H7 (cell line): ENCODE measurements at regions not wholly inside any gene's neighbourhood (a gene's known extent, or its start where the extent isn't known, plus 50 kb on each side); places are given as distances from the start of the nearest gene placed in this dataset.

ENCODE experiments used
- DNase-seq: peaks from one replicate; pipeline ENCODE4 v3.0.0; 2012
- H3K27me3 ChIP-seq: 2 replicates; pipeline ENCODE4 v1.6.0; 2011; ENCODE audit warnings: mild to moderate bottlenecking, low read length; ENCODE audit not compliant: control insufficient read depth, insufficient read depth
- H3K36me3 ChIP-seq: replicated peaks from 2 replicates; pipeline ENCODE4 v1.5.1; 2011; ENCODE audit warnings: low read length; ENCODE audit not compliant: control insufficient read depth, insufficient read depth
- H3K4me3 ChIP-seq: 2 replicates; pipeline ENCODE4 v1.5.1; 2011; ENCODE audit warnings: low read depth, mild to moderate bottlenecking, control low read depth, low read length, moderate library complexity; ENCODE audit not compliant: insufficient read depth

DNA sequence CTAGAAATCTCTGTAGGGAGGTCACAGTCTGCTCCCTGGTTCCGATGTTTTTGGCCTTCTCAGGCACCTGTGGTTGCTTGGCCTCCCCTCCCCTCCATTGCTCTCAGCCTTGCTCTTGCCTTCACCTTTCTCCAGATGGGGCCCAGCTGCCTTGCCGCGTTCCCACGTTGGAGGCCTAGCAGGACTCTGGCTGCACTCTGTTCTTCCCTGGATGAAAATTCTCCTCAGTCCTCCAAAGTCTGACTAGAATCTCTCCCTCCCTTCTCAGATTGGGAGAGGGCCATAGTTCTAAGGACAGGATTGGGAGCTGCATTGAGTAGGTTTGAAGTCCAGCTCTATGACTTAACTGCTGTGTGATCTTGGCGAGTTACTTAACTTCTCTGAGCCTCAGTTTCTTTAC lies 213.7 kb upstream of the HABP2 start:
- H3K4me3 ChIP-seq = no peak overlapping the region
- no peak for DNase-seq
- no peaks in the 10 kb centered on the region for H3K36me3 ChIP-seq
- no peaks in the 10 kb centered on the region for H3K27me3 ChIP-seq

DNA sequence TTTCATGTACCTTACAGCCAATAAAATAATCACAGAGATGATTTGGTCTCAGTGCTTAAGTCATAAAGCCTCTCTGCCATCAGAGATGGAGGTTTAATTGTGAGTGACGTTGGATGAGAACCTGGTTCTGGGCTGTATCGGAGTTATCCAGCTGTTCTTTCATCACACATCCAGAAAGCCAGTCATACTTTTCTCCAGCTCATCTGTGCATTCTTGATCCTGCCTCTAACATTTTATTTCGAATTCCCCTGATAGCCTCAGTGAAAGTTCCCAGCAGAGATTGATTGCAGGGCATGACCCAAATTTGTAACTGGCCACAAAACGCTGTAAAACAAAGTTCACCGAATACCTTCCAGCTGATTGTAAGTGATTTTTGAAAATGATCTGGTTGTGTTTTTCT lies 212.6 kb upstream of the HABP2 start:
- no peaks in the 10 kb centered on the region for H3K36me3 ChIP-seq
- DNase-seq = no peak
- H3K4me3 ChIP-seq = no peak overlapping the region
- H3K27me3 ChIP-seq = no peaks in the 10 kb centered on the region

DNA sequence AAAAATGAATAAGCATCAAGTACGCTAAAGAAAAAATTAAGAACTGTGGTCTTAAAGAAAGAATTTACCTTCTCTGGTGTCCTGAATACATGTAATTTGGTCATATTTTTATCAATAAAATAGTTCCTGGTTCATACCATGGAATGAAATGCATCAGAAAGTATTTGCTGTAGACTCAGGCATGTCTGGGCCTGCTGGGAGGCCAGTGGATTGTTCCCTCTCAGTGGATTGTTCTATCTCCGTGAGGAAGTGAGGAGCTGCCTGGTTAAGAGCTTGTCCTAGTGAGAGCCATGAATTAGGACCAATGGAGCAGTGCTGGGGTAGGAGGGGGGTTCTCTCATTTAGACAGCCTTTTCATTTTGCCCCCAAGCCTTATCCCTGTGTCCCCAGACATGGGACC lies 211.7 kb upstream of the HABP2 start:
- Histone ChIP-seq H3K36me3 (no peaks in the 10 kb centered on the region), H3K27me3 (no peaks in the 10 kb centered on the region), H3K4me3 (no peak overlapping the region)
- no peak for DNase-seq

DNA sequence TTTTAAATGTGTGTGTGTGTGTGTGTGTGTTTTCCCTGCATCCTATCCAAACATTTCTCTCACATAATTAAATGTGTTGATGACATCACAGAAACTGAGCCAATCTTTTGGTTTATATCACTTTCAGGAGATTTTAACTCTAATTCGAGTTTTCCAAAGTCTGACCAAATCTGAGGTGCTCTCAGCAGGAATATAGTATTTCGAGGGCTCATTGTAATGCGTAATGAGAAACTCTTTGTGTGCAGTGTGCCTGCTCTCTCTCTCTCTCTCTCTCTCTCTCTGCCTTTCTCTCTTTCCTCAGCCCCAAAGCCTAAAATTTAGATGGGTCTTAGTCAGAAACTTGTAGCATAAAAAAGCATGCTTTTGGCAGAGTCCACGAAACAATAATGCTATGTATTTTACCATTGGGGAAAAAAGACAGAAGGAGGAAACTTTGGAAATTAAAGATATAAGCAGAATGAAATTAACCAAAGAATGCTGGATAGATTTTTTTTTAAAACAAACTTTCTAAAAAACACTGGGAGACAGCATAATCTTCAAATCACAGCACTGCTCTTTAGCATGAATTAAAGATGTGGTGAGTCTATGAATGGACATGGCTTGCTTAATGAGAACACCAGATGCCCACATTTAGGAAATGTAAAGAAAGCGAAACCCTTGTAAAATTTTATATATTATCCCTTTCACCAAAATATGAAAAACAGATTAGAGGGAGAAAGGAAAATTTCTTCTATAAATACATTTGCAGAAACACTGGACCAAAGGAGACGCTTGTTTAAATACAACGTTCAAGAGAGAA lies 206.8 kb upstream of the HABP2 start:
- Histone ChIP-seq H3K4me3 (no peak overlapping the region), H3K27me3 (no peaks in the 10 kb centered on the region), H3K36me3 (no peaks in the 10 kb centered on the region)
- no peak for DNase-seq

DNA sequence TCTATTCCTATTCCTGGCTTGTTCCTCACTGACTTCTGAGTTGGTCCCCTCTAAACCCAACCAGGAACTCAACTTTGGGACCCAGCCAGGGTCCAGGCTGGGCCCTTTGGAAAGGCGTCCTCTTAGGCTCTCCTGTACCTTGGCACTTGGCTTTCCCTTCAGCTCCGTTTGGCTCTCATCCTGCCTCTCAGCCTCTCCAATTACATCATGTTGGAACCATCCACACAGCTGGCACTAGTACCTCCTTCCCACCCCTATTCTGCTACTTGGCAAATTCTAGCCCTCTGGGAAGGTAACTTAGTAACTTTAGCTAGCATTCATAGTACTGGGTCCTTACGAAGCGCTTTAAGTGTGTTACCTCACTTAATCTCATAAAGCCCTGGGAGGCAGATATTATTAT lies 205.3 kb upstream of the HABP2 start:
- no peak for DNase-seq
- H3K27me3 ChIP-seq = no peaks in the 10 kb centered on the region
- no peaks in the 10 kb centered on the region for H3K36me3 ChIP-seq
- H3K4me3 ChIP-seq = no peak overlapping the region

DNA sequence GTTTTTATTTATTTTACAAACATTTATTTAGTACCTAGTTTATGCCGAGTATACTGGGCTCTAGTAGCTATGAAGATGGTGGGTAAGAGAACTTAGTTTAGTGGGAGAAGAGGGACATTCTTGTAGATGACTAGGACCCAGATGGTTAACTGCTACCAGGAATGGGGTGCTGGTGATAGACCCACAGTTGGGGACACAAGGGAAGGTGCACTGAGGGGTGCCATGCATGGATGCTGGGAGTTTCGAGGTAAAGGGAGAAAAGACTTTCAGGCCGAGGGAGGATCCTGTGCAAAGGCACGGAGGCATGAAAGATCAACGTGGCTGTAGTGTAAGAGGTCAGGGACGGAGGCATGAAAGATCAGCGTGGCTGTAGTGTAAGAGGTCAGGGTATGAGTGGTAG lies 204.2 kb upstream of the HABP2 start:
- Histone ChIP-seq H3K36me3 (no peaks in the 10 kb centered on the region), H3K27me3 (no peaks in the 10 kb centered on the region), H3K4me3 (no peak overlapping the region)
- DNase-seq = no peak

DNA sequence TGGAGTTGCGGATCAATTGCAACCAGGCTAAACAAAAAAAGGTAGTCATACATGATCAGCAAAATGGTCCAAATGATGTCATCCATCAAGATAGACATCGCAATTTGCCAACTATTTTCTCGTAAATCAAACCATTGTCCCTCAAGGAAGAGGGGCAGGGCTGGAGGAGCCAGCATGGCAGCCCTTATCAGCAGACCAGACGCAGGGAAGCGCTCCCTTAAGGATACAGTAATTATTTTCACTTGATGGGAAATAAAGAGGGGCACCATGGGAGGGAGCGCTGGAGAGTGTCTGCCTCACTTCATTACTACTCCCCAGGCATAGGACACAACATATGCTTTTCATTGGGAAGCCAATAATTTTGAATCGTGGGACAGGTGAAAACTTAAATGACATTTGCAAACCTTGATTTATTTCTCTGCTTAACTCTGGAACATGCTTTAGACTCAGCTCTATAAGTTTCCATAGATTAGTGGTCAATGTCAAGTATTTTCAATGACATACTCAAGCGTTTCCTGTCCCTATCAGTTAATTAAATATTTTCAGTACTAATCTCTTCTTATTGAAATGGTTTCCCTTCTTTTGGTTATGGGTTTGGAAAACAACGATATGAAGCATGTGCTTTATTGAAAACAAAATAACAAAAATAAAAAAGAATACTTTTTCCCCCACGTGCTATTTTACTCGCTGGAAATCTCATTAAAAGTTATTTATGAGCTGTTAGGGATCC lies 202.4 kb upstream of the HABP2 start:
- H3K4me3 ChIP-seq = no peak overlapping the region
- no peaks in the 10 kb centered on the region for H3K36me3 ChIP-seq
- H3K27me3 ChIP-seq = no peaks in the 10 kb centered on the region
- no peak for DNase-seq

DNA sequence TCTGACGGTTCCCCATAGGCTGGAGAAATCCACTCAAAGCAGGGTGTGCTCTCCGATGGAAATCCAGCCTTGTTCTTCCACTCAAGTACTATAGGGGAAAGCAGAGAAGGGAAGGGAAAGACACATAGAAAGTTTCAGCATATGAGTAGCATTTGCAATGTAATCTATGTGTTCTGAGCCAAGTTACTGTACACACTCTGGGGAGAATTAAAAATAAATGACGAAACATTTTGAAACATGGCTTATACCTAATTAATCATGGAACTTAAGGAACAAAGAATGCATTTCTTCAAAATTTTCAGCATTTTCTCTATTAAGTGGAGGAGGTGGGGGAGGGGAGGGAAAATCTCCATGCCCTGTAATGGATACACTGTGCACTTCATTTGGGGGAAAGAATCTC lies 198.1 kb upstream of the HABP2 start:
- no peak for DNase-seq
- Histone ChIP-seq H3K27me3 (no peaks in the 10 kb centered on the region), H3K36me3 (no peaks in the 10 kb centered on the region), H3K4me3 (no peak overlapping the region)

DNA sequence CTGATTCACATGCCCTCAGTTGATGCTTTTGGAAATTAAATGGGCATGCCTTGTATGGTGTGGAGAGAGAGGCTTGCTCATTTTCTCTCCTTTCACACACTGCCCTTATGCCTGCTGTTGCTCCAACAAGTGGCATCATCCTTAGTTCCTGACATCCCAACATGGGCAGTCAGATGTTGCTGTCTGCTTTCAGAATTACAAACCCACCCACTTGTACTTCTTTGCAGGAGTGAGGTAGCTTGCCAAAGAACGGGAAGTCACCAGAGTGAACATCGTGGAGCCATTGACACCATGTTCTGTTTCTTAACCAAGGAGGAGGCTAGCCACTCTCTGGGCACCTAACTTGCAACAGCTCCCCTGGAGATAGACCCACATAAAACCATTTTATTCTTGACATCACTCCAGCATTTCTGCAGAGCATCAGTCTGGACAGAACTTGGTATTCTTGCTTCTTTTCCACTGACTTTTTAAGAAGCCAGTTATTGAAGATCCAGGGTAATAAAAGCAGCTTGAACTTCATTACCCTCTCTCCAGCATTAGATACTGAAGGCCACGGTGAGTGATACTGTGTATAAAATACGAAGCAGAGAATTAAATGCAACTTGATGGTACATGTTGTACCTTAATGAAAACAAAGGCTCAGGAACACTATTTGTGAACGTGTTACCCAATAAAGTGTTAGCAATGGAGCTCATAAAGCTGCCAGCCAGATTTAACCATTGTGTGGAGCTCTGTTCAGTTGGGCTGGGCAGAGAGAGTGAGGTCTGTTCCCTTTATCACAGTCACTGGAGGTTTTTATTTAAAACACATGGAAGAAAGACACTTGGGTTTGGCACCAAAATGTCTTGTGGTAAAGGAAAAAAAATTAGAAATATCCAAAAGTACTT lies 195.8 kb upstream of the HABP2 start:
- no peak for DNase-seq
- Histone ChIP-seq H3K36me3 (no peaks in the 10 kb centered on the region), H3K4me3 (no peak overlapping the region), H3K27me3 (no peaks in the 10 kb centered on the region)

DNA sequence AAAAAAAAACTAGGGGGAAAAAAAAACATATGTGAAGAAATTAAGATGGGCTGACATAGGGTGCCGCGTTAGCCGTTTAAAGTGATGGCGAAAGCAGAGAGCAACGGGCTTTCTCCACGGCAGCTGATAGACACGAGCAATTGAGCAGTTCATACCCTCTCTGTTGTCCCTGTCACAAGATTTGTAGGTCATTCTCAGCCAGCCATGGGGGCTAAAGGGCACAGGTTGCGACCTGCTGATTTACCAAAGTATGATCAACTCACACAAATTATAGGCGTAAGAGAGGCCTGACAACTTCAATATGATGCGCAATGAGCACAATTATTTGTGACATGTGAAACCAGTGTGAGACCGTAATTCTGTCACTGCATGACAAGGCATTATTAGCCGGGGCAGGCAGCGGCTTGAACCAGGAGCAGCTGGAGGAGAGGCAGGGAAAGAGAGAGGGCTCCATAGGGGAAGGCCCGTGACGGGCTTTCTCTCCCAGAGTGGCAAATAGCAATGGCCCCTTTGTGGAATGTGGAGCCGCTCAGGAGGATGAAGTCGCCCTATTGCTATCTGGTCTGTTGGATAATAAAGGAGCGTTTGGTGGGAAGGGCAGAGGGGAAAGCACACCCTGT lies 195.1 kb upstream of the HABP2 start:
- no peak for DNase-seq
- H3K4me3 ChIP-seq = no peak overlapping the region
- no peaks in the 10 kb centered on the region for H3K27me3 ChIP-seq
- H3K36me3 ChIP-seq = no peaks in the 10 kb centered on the region

DNA sequence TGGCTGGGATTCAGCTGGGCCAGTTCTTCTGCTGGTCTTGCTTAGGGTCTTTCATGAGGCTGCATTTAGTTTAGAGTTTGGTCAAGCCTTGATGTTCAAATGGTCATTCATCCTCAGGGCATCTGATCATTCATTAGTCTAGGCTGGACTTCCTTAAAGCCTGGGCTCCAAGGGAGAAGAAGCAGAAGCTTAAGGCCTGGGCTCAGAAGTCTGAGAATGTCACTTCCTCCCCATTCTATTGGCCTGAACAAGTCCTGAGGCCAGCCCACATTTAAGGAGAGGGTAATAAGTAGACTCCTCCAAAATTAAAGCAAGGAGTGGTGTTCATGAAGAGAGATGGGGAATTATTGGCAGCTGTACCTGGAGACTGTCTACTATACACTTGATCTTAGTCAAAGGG lies 193.2 kb upstream of the HABP2 start:
- no peak for DNase-seq
- Histone ChIP-seq H3K36me3 (no peaks in the 10 kb centered on the region), H3K27me3 (no peaks in the 10 kb centered on the region), H3K4me3 (no peak overlapping the region)

DNA sequence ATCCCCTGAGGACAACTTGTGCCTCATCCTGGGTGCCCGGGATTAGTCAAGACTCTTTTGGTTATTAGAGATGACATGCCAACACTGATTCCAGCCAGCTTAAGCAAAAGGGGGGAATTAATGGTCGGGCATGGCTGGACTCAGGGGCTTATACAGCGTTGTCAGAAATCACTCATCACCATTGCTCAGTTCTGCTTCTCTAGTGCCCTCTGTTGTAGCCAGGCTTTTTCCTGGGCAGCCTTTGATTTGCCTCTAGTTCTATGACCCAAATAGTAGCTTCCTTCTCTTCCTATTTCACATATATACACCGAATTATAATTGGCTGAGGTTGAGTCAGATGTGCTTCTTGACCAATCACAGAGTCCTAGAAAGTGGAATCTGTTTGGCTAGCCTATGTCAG lies 192.0 kb upstream of the HABP2 start:
- Histone ChIP-seq H3K4me3 (no peak overlapping the region), H3K27me3 (no peaks in the 10 kb centered on the region), H3K36me3 (no peaks in the 10 kb centered on the region)
- no peak for DNase-seq

DNA sequence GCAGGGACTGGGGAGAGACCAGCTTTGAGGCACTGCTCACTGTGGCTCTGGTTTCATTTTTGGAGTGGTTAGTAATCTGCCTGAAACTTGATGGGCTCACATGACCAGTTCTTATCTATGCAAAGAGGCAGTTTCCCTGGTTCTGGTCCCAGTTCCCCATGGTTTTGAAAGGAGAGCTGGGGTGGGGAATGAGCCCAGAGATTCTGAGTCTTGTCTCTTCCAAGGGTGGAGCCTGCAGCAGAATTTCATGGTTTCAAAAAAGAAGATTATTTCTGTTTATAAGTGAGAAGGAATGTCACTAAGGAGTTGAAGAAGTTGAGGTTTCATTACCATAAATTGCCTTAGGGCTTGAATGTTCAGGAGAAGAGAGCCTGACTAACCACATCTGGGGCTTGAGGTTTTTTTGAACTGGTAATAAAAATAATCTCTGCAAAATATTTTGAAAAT lies 190.2 kb upstream of the HABP2 start:
- H3K27me3 ChIP-seq = no peaks in the 10 kb centered on the region
- H3K36me3 ChIP-seq = no peaks in the 10 kb centered on the region
- no peak overlapping the region for H3K4me3 ChIP-seq
- DNase-seq = no peak

DNA sequence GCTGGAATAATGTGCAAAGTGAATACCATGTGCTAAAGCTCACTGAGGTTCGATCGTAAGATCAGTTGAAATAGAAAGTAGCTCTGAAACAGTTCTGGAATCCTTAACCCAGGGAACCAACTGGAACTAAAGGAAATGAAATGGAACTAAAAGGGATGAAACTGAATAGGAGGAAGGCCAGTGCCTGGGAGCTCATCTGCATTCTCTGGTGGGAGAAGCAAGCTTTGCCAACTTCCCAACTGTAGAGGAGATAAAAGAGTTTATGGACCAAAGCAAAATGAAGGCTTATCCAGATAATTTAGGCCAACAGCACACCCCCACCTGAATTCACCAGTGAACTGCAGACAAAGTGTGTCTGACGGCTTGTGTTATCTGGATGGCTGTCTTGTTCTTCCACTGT lies 188.6 kb upstream of the HABP2 start:
- H3K36me3 ChIP-seq = no peaks in the 10 kb centered on the region
- no peak for DNase-seq
- no peak overlapping the region for H3K4me3 ChIP-seq
- H3K27me3 ChIP-seq = no peaks in the 10 kb centered on the region
